NCI-H1436 (cell line): ENCODE measurements at regions not wholly inside any gene's neighbourhood (a gene's known extent, or its start where the extent isn't known, plus 50 kb on each side); places are given as distances from the start of the nearest gene placed in this dataset.

Experiments used
- DNase-seq: peaks from one replicate; lab custom pipeline; 2025; lab: John Stamatoyannopoulos, UW

DNA sequence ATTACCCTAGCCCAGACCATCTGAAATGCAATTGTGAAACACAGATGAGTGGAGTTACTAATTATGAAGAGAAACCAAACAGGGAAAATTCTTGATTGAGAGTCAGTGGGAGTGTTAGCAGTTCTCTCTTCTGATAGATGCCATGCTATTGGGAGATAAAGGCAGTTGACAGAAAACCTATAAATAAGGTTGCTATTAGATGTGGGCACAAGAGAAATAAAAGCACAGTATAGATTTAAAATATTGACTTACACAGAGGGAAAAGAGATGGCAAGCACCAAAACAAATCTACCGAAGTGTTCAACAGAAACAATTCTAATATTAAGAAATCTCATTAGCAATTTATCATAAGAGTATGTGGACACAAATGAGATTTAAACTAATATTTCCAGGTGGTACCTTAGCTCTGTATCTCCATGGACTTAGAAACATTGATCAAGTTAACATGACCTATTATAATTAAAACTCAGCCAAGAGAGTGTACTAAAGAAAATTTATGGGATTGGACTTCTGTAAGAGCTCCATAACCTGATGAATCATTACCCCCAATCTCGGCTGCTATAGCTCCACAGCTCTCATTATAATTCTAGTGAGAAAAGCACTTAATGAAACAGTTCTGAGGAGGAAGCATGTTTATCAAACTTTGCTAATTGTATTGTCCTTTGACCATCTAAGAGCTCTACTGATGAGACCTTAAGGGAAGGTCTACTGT is 665.0 kb upstream of the RIOK2 start:
- DNase-seq = no peak

DNA sequence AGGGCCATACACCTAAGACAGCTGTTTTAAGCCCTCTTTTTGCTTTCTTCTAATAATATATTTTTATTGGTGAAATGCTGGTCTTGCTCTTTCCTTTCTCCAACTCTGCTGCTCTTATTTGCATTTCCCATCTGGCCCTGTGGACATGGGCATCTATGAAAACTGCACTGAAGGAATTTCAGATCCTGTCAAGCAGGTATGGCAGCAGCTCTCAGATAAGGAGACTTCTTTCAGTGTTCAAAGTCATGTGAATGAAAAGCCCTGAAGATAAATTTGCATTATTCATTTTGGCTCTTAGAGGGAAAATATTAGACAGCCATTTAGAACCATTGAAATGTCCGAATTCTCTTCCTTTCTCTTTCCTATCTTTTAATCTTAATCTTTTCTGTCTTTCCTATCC is 668.0 kb upstream of the RIOK2 start:
- DNase-seq = no peak

DNA sequence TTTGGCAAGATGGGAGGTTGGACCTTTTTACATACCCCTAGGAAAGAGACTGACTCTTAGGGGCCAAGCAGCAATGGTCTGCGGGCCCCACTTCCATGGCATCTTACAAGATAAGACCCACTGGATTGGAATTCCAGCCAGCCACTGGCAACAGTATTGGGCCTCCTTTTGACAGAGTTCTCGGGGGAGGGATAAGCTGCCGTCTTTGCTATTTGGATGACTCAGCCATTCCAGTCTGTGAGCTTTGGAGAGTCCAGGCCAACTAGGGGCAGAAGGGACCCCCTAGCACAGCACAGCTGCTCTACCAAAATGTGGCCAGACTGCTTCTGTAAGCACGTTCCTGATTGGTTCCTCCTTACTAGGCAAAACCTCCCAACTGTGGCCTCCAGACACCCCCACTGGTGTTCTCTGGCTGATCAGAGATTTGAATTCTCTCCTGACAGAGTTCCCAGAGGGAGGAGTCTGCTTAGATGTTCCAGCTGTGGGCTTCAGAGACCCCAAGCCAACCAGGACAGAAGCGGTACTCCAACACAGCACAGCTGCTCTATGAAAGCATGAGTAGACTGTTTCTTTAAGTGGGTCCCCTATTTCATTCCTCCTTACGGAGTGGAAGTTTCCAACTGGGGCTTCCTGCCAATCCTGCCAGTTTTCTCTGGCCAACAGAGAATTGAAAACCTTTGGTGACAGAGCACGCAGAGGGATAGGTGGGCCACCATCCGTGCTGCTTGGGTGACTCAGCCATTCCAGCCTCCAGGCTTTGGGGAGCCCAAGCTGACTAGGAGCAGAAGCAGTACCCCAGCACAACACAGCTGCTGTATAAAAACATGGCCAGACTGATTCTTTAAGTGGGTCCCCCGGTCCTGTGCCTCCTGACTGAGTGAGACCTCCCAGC is 672.1 kb upstream of the RIOK2 start:
- no peak for DNase-seq

DNA sequence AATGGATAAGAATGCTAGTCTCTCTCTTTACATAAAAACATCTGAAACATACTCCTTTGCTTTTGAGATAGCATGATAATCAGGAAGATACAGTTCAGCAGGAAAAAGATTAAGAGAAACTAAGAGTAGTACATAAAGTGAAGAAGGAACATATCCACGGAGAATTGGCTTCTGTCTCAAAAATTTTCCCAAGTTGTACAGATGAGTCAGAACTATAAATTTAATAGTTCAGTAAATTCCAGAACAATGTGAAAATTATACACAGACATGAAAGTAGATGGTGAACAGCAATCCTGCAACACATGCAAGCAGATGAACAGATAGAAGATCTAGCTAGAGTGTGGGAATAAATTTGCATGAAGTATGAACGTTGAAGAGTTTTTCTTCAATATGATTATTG is 691.4 kb upstream of the RIOK2 start:
- no peak for DNase-seq

DNA sequence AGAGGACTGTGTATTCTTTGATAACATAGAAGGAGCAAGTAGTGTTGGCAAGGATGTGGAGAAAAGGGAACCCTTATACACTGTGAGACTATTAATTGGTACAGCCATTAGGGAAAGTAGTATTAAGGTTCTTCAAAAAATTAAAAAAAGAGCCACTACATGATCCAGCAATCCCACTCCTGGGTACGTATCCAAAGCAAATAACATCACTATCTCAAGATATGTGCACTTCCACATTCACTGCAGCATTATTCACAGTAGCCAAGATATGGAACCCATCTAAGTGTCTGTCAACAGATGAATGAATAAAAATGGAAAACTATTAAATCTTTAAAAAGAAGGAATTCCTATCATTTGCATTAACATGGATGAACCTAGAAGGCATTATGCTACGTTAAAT is 693.2 kb upstream of the RIOK2 start:
- no peak for DNase-seq

DNA sequence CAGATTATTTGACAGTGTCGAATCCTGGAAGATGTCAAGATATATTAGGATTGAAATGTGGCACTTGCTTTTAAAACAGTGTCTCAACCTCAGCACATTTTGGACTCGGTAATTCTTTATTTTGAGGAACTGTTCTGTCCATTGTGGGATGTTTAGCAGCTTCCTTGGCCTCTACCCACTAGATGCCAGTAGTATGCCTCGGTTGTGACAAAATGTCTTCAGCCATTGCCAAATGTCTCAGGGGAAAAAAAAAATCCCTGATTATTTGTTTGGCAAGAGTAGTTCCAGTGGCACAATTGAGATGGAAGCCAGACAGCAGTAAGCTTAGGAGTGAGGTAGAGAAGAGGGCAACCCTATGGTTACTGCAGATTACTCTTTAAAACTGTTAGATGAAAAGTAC is 694.5 kb upstream of the RIOK2 start:
- no peak for DNase-seq

DNA sequence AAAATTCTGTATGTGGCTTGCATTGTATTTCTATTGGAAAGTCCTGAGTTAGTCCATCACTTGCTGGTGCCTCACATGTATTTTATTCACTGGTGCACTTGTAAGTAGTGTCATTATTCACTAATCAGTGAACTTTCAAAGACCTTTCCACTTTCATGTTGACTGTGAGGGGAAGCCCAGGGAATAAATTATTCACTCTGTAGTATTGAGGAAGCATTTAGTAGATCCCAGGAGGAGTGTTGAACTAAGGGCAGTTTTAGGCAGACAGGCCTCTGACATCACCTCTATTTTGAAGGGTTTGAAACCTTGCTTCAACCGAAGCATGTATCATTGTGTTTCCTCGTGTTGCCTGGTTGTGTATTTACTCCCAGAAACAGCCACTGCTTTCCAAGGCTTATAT is 705.4 kb upstream of the RIOK2 start:
- no peak for DNase-seq

DNA sequence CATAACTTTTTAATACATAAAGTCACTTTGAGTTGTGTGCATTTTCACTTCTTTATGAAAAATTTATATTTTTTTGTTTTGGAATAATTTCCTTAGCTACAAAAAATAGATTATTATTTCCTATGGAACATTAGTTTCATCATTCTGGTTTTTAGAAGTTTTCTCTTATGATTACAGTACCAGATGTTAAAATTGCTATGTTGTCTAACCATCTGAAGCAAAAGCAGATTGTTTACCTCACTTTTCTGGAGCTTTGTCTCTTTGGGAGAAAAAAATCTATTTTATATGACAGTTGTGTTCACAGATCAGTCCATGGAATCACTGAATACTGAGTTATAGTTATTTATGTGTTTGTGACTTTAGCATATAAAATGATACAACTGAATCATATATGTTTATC is 708.9 kb upstream of the RIOK2 start:
- DNase-seq = no peak

DNA sequence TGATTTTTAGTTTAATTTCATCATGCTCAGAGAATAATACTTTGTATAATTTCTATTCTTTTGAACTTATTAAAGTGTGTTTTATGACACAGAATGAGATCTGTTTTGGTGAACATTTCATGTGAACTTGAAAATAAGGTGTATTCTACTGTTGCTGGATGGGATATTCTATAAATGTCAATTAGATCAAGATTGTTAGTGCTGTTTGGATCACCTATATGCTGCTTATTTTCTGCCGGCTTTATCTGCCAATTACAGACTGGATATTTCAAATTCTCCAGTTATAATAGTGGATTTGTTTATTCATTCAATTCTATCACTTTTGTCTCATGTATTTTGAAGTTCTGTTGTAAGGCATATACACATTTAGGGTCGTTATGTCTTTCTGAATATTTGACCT is 720.7 kb upstream of the RIOK2 start:
- DNase-seq = no peak

DNA sequence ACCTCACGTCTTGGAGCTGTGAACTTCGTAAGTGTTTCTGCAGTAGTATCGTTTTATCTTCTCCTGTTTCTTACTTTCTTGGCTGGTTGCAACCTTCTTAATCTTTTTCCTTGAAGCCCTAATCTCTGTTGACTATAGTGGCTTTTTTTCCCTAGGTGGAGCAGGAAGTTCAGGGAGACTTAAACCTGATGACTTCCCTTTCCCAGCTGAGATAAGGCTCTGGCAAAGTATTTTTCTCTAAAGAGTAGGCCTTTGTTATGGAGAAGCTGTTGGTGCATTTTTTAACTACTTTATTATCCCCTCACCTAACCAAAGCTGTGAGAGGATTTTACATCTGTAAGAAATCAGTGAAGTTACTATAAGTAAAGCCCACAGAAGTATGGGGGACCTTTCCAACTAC is 723.1 kb upstream of the RIOK2 start:
- DNase-seq = no peak

DNA sequence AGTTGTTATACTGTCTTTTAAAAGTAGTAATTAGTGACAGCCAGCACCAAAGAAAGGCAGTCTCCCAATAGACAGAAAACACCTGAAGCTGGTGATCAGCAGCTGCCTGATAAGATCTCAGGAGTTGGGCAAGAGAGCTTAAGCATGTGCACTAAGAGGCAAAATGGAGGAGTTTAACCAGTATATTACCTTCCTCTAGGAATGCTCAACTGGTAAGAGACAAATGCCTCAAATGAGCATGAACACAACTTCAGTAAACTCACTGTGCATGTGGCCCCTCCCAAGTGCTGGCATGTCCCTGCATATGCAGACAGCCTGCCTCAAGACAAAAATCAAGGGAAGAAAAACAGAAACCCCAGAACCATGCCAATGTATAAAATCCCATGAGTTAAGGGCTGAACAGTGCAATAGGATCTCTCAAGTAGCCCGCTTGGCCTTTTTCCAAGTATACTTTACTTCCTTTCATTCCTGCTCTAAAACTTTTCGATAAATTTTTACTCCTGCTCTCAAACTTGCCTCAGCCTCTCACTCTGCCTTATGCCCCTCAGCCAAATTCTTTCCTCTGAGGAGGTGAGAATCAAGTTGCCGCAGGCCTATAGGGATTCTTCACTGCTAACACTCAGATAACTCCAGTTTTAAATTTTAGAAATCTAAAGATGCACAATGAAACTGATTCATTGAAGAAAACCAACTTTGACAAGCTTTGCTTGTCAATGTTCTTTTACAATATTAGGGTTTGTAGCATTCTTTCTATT is 724.8 kb upstream of the RIOK2 start:
- no peak for DNase-seq

DNA sequence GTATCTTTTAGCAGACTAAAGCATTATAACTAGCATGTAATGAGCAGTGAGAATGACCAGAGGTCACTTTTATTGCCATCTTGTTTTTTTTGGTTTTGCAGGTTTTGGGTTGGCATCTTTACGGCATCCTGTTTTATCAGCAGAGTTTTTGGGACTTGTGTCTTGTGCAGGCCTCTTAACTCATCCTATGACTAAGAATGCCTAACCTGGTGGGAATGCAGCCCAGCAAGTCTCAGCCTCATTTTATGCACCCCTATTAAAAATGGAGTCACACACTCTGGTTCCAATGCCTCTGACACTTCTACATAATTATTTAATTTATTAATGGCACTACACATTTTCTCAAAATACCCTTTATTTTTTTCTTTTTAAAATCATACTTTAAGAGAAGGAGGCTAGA is 726.5 kb upstream of the RIOK2 start:
- no peak for DNase-seq

DNA sequence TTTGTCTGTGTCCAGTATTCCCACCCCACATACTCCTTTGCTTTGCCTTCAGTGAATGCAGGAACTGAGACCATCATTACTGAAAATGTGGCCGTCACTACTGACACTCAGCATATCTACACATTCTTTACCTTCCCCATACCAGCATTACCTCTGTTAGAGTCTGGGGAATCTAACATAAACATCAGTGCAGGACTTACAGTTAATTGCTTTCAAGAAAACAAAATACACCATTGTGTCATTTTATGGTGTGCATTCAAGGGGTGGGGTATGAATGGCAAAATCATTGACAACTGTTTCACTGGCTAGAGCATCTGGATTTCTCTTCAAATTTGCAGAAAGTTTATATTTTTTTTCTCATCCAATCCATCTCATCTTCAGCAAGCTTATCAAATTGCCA is 731.4 kb upstream of the RIOK2 start:
- no peak for DNase-seq

DNA sequence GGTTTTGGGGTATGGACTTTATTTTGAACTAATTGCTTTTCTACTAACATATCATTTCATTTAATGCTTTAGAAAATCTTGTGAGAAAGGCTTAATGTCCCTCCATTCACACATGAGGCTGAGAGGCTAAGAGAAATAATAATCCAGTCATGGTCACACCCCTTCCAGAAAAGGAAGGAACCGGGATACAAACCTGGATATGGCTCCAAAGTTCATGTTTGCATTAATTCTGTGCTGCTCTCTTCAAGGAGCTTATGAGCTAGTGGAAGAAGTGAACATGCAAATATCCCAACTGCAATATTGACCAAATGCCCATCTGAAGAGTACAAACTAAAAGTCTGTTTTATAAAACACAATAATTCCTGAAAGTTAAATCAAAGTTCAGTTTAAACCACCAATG is 732.1 kb upstream of the RIOK2 start:
- no peak for DNase-seq

DNA sequence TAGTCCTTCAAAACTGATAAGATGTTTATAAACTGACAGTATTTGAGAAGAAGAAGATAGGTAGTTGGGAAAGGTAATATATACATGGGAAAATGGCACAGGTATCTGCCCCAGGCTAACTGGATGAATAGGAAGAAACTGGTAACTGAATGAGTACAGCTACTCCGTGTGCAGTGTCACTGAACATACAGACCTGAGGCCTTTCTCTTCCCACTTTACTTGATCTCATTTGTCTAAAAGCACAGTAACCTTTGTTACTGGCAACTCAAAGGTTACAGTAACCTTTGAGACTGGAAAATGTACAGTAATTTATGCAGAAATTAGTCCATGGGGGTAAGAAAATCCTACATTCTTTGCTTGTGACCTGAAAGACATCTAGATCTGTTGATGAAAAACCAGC is 735.0 kb upstream of the RIOK2 start:
- no peak for DNase-seq

DNA sequence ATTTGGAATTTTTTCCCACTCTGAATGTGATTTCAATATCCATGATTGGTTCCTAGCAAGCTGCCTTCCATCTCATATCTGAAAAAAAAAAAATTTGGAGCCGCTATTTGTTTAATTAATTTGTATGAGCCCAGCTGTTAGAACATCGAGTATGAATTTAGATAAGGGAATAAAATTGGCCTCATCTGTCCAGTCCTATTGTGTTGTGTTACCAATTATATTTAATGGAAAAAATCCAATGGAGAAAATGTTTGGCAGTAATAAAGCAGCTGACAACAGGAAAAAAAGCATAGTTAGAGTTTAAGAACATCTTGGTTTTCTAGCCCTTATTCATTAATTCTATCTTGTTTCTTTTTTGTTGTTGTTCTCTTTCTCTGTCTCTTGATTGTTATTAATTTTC is 735.6 kb upstream of the RIOK2 start:
- no peak for DNase-seq

DNA sequence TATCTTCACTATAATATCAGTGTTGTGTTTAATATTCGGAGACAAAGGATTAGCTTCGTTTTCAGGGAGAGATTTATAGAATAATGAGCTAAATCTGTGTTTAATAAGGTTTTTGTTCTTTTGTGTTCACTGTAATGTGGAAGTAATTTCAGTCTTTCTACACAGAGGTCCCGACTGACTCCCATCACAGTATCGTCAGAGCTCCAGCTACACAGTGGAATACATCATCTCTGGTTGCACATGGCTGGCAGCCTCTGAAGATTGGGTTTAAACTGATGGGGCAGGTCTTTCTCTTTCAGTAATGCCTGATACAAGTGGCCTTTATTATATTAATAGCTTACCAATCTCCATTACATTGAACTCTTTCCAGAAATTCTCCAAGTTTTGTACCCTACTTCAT is 736.7 kb upstream of the RIOK2 start:
- DNase-seq = no peak

DNA sequence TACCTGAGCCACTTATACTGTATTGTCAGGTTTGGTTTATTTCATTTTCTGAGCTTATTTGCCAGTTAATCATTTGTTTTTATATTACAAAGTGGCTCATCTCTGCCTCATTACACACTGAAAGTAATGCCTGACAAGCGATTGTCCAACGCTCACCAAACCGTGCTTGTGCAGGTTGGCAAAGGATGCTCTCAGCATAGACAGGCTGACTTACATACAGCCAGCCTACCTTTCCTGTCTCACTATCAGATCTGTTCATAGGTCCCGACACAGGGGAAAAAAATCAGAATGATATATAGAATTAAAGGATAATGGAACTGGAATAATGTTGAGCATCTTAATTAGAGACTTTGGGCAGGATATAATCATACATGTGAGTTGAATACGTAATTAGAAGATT is 739.7 kb upstream of the RIOK2 start:
- no peak for DNase-seq

DNA sequence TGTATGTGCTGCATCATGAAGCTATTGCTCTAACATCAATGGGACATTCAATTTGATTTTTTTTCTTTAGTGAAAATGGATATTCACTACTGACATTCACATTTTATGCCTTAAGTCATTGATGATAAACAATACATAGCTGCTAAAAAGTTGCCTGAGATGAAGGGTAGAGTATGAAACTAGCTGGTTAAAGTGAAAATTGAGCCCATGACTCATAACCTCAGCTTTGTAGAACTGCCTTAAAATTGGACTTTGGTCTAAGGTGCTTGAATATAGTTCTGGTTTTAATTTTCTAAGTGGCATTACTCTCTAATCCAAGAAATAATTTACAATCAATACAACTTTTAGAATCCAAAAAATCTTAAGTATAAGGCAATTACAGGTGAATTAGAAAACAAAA is 740.4 kb upstream of the RIOK2 start:
- DNase-seq = no peak

DNA sequence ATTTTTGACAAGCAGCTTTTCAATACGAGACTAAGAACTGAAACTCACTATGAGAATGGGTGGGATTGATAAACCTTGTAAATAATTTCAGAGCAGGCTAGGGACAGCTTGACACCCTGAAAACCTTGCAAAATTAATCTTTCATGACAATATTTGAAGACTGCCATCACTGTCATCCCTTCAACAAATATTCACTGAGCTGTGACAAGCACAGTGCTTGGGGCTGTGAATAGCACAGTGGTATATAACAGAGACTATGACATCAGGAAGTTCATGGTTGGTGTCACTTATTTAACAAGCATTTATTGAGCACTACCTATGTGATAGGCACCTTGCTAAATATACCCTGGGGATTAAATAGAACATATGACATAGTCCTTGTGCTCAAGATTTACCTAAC is 741.0 kb upstream of the RIOK2 start:
- DNase-seq = no peak

DNA sequence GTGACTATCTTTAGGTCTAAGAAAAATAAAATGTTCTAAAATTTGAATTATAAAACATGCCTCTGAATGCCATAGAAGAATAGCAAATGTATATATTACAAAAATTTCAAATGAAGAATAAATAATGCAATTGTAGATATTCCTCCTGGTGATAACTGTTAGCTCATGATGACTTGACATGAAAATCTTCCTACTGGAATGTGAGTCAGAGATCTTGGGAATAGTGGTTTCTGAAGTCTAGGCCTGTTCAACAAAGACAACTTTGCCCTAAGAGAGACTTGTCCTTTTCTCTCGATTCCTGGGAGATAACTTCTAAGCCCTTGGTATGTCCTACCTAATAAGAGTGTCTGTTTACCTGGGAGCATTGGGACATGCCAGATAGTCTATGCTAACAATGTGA is 746.3 kb upstream of the RIOK2 start:
- no peak for DNase-seq

DNA sequence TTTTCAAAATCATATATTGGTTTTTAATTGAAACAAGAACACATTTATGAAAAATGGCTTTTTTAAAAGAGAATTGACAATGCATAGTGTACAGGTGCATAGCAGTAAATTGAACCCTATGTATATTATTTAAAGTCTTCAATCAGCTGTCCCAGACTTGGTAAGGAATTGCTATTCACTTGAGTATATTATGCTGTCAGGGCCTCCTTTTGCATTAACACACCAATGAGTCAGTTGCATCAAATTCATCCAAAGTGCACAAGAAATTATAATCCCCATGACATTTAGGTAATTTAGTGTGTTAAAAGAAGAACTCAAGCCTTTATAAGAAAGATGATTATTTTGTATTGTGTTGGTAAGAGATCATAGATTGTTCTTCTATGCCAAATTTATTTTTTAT is 748.8 kb upstream of the RIOK2 start:
- no peak for DNase-seq

DNA sequence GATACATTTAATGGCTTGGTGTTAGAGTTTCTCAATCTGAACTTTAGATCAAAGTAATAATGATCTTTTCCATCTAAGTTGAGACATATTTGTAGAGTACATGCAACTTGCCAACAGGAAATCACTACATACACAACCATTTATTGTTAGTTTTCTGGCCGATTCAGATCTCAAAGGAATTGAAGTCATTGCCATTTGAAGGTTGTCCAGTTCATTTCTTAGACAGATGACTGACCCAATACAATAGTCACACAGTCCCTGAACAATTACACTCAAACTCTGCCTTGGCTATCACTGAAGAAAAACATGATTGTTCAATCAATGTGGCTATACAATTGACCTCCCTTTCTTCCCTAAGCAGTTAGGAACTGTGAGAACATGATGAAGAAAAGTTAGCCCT is 753.2 kb upstream of the RIOK2 start:
- DNase-seq = no peak
